CD4-positive, alpha-beta T cell treated with Interleukin-4 for 1 hour (primary cell): ENCODE measurements at regions not wholly inside any gene's neighbourhood (a gene's known extent, or its start where the extent isn't known, plus 50 kb on each side); places are given as distances from the start of the nearest gene placed in this dataset.

Experiments used
- DNase-seq, 2 donors: peaks; one replicate each; pipeline ENCODE4 v3.0.0-alpha.2; 2020 to 2022

DNA sequence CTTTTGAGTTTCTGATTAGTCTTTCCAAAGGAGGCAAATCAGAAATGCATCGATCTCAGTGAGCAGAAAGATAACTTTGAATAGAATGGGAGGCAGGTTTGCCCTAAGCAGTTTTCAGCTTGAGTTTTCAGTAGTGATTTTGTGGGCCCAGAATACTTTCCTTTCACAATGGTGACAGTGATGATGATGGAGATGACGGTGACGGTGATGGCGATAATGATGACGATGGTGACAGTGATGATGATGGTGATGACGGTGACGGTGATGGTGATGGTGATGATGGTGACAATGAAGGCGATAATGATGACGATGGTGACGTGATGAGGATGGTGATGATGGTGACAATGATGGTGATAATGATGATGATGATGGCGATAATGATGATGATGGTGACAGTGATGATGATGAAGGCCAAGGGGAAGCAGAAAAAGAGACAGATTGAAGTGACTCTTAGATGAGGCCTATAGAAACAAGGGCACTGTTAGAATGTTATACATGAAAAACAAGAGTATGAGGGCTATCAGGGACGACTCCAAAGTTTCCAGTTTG lies 153.4 kb upstream of the B3GAT1 start:
- no peak for DNase-seq

DNA sequence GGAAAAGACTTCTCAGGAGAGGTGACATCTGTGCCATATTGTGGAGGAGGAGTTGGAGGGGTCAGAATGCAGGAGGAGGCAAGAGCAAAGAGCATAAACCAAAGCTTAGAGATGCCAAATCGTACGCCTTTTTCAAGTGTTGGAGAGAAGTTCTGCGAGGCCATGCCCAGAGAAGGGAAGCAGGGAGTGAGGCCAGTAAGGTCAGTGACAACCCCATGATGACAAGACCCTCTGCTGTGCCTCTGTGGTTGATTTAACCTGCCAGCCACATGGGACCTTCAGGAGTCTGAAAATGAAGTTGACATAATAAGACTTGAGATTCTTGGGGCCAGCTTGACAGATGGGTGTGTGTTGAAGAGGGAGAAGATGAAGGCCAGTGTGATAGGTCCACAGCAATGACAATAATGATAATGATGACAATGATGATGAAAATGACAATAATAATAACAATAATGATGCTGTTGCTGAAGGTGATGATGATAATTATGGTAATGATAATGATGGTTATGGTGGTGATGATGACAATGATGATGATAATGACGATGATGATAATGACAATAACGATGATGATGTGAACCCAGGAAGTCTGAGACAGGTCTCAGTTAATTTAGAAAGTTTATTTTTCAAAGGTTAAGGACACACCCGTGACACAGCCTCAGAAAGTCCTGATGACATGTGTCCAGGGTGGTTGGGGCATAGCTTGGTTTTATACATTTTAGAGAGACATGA lies 152.6 kb upstream of the B3GAT1 start:
- DNase-seq: no peak

DNA sequence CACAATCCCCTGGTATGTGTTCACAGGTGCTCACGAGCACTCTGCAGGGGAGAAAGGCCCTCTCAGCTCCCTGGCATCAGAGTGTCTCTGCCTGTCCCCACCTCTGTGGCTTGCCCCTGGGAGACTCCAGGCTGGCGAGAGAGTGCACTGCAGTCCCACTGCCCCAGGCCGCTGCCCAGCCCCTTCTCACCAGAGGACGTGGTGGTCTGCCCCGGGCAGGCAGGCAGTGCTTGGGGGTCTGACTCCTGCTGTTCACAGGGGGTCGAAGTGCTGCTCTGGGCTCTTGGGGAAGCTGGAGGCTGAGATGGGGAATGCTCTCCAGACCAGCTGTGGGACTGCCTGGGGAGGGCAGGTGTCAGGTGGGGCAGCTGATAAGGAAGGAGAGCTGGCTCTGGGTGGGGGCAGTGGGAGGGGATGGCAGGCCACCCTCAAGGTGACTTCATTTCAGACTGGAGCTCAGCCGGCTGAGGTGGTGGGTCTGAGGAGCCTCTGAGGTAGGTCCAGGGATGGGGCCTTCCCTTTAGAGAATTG lies 151.0 kb upstream of the B3GAT1 start:
- no peak for DNase-seq

GRCh38 chr11:134562196-134562595 lies 150.2 kb upstream of the B3GAT1 start:
- DNase-seq: no peak

DNA sequence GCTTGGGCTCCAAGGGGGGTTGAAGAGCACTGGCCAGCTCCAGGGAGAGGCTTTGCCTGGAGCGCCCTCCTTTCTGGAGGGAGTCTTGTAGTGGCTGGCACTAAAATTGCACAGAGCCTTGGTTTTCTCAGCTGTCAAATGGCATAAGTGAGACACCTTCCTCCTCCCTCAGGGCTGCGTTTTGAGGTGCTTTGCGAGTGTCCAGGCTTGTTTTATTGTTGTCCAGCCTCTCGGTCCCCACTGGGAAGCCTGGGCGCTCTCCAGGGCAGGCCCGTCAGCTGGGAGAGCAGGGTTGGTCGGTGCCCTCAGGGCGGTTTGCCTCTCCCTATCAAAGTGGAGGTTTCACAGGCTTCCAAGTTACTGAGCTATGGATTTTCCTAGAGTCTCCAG lies 149.3 kb upstream of the B3GAT1 start:
- DNase-seq: no peak

- no peak for DNase-seq
Measured at GRCh38 chr11:134560566-134561330, 148.7 kb upstream of the B3GAT1 start.

DNA sequence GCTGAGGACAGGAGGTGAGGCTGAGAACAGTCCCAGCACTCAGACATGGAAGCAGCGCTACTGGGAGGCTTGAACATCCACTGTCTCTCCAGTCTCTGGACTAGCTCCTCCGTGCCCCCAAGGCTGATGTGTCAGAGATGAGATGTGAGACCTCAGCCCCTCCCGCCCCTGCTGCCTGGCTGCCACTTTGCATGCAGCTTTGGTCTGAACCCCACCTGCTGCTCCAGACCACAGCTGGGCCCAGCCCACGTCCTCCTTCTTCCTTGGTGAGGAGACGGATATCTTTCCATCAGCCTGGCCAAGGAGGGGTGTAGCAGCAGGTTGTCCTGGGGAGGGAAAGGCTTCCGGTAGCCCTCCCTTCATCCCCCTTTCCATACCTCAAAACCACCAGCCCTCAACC lies 148.0 kb upstream of the B3GAT1 start:
- DNase-seq: no peak

GRCh38 chr11:134559602-134559962 lies 147.5 kb upstream of the B3GAT1 start:
- DNase-seq: no peak

- DNase-seq: no peak
Measured at GRCh38 chr11:134558916-134559601, 147.0 kb upstream of the B3GAT1 start.

DNA sequence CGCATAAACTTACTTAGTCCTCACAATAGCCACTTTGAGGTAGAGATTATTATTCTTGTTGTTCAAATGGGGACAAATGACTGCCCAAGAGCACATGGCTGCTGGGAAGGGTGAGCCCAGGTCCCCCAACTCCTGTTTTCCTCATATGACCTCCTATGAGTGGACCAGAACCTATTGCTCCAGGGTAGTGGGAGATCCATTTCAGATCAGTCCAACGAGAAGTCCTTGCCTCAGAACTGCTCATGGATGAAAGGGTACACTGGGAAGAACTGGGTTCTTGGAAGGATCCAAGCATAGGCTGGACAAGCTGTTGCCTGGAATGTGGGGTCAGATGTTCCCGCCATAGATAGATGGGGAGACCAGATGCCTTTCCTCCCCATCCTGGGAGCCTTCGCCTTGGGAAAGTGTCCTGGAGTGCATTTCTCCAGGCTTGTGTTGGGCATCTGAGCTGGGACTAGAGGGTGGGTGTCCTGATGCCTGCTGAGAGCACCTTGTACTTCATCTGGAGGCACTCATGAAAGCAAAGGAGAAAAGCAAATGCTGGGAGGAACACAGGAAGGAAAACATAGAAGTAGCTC lies 146.3 kb upstream of the B3GAT1 start:
- DNase-seq: no peak

DNA sequence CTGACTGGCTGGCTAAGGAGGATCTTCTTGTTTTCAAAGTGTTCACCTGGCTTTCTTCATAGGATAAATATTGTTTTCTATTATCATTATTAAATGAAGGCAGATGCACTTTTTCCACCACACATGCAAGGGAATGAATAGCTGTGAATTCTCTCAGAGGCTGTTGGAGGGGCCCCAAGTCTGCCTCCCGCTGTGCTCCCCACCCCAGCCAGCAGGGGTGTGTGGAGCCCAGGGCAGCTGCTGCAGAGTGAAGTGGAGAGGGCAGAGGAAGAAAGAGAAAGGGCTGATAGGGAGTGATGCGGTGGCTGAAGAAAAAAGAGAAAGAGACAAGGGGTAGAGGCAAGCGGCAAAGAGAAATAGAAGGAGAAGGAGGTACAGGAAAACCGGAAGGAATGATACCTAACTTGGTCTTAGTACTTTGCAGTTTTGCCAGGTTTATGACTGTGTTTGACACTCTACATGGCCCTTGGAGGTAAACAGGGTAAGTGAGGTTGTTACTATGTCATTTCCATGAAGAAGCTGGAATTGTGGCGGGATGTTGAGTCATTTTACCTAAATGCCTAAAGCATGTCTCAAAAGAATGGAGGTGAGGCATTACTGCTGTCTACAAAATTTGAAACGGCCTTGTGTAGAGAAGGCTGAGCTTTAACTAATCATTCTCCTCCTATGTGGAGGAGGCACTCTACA lies 145.7 kb upstream of the B3GAT1 start:
- no peak for DNase-seq

- DNase-seq: no peak
Measured at GRCh38 chr11:134556186-134556585, 144.1 kb upstream of the B3GAT1 start.

- no peak for DNase-seq
Measured at GRCh38 chr11:134555510-134555909, 143.5 kb upstream of the B3GAT1 start.

- DNase-seq: no peak
Measured at GRCh38 chr11:134554861-134555260, 142.8 kb upstream of the B3GAT1 start.

- no peak for DNase-seq
Measured at GRCh38 chr11:134554106-134554505, 142.1 kb upstream of the B3GAT1 start.

- DNase-seq: no peak
Measured at GRCh38 chr11:134552749-134553148, 140.7 kb upstream of the B3GAT1 start.

- DNase-seq: no peak
Measured at GRCh38 chr11:134545521-134545920, 133.5 kb upstream of the B3GAT1 start.

- no peak for DNase-seq
Measured at GRCh38 chr11:134544095-134544815, 132.2 kb upstream of the B3GAT1 start.

- no peak for DNase-seq
Measured at GRCh38 chr11:134543645-134544044, 131.6 kb upstream of the B3GAT1 start.

DNA sequence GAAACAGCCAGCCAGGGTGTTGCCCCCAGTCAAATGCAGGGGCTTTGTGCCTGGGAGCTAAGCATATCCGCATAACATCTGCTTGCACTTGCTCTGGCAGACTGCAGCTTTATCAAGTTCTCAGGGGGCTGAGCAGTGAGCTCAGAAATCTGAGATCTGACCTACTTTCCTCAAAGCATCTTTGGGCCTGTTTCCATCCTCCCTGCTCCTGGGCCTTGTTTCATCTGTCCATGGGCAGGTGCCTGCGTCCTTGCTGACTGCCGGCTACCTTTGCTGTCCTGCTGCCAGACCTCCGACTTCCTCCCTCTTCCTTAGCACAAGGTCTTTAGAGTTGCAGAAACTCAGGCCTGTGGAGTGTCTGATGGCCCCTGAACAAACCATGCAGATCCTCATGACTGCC lies 131.2 kb upstream of the B3GAT1 start:
- DNase-seq: no peak

DNA sequence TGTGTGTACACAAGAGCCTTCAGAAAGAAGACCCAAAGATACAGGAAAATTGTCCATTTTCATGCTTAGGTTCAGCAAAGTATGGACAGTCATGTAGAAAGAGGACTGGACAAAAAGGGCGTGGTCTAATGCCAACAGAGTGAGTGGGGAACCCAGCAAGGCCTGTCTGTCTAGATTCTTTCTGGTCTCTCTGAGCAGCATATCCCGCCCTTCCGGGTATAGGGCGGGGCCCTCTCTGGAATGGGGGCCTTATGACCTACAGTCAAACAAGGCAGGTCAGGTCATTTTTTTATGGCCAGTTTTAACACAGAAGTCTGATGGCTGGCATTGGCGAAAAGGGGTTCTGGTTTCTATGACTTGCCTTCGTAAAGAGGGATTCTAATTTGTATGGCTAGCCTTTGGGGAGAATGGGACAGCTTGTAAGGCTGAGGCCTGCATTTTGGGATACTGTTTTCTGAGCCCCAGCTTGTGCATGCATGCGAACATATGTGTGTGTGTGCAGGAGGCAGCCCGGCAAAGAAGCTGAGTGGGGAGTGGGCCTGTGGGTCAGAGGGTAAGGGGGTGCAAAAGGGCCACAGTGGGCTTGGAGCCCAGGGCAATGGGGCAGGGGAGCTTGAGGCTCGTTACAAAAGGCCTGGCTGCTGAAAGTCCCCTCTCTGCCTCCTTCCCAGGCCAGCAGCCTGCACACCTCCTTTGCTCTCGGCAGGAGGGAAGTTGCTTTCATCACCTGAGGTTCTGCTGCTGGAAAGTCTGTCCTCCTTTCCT lies 130.5 kb upstream of the B3GAT1 start:
- no peak for DNase-seq
